GM23338 (cell line): ENCODE measurements at regions not wholly inside any gene's neighbourhood (a gene's known extent, or its start where the extent isn't known, plus 50 kb on each side); places are given as distances from the start of the nearest gene placed in this dataset.

Source experiments
- ATAC-seq: fragments of 200-7000 bp; cut with Tn5 transposase; 3 replicates; pipeline ENCODE4 v1.9.1; 2020
- DNase-seq: peaks from one replicate; pipeline ENCODE4 v3.0.0-alpha.2; 2015; ENCODE audit warnings: low spot score
- H2AFZ ChIP-seq: fragments of 200-600 bp; sonication (generic); 2 replicates; pipeline ENCODE4 v1.8.0; 2016; ENCODE audit warnings: antibody characterized with exemption, mild to moderate bottlenecking, moderate library complexity
- H3F3A ChIP-seq: fragments of 200-600 bp; sonication (generic); replicated peaks from 2 replicates; pipeline ENCODE4 v1.8.0; 2017; ENCODE audit warnings: antibody characterized with exemption, mixed run types, low read depth
- H3K27ac ChIP-seq: fragments of 200-600 bp; sonication (generic); 2 replicates; pipeline ENCODE4 v1.6.1; 2016; ENCODE audit warnings: low read depth
- H3K27me3 ChIP-seq: fragments of 200-600 bp; sonication (generic); 2 replicates; pipeline ENCODE4 v1.8.0; 2016; ENCODE audit warnings: mild to moderate bottlenecking, mixed run types, moderate library complexity; ENCODE audit not compliant: insufficient read depth
- H3K36me3 ChIP-seq: fragments of 200-600 bp; sonication (generic); 2 replicates; pipeline ENCODE4 v1.8.0; 2016; ENCODE audit warnings: mild to moderate bottlenecking; ENCODE audit not compliant: insufficient read depth
- H3K4me1 ChIP-seq: fragments of 200-600 bp; sonication (generic); 2 replicates; pipeline ENCODE4 v1.8.0; 2016; ENCODE audit warnings: mild to moderate bottlenecking, moderate library complexity; ENCODE audit not compliant: insufficient read depth
- H3K4me2 ChIP-seq: fragments of 200-600 bp; sonication (generic); 2 replicates; pipeline ENCODE4 v1.7.1; 2017; ENCODE audit warnings: mixed run types
- H3K4me3 ChIP-seq: fragments of 200-600 bp; sonication (generic); 2 replicates; pipeline ENCODE4 v1.6.1; 2016; ENCODE audit warnings: mixed run types
- H3K79me2 ChIP-seq: fragments of 200-600 bp; sonication (generic); replicated peaks from 2 replicates; pipeline ENCODE4 v1.8.0; 2017; ENCODE audit warnings: mild to moderate bottlenecking; ENCODE audit not compliant: insufficient read depth
- H3K9me2 ChIP-seq: fragments of 200-600 bp; sonication (generic); 2 replicates; pipeline ENCODE4 v1.8.0; 2017; ENCODE audit not compliant: insufficient read depth
- H4K20me1 ChIP-seq: fragments of 200-600 bp; sonication (generic); replicated peaks from 2 replicates; pipeline ENCODE4 v1.8.0; 2017; ENCODE audit warnings: mild to moderate bottlenecking; ENCODE audit not compliant: insufficient read depth
- H3K27ac Mint-ChIP-seq: 2 replicates; pipeline ENCODE4 v1.8.0; 2020; ENCODE audit warnings: inconsistent platforms, mild to moderate bottlenecking, moderate library complexity, mixed read lengths
- H3K27me3 Mint-ChIP-seq: 3 replicates; pipeline ENCODE4 v1.8.0; 2022; ENCODE audit warnings: low read depth, mild to moderate bottlenecking, moderate library complexity, mixed read lengths, inconsistent platforms; ENCODE audit not compliant: insufficient read depth, poor library complexity
- H3K36me3 Mint-ChIP-seq: 3 replicates; pipeline ENCODE4 v1.8.0; 2021; ENCODE audit warnings: low read depth, mild to moderate bottlenecking, inconsistent platforms, moderate library complexity, mixed read lengths
- H3K4me1 Mint-ChIP-seq: 3 replicates; pipeline ENCODE4 v1.8.0; 2020; ENCODE audit warnings: mild to moderate bottlenecking, inconsistent platforms, mixed read lengths
- H3K4me3 Mint-ChIP-seq: 3 replicates; pipeline ENCODE4 v1.8.0; 2021; ENCODE audit warnings: moderate library complexity, mild to moderate bottlenecking, inconsistent platforms, mixed read lengths
- H3K9me3 Mint-ChIP-seq: 3 replicates; pipeline ENCODE4 v1.8.0; 2020; ENCODE audit warnings: moderate library complexity, mild to moderate bottlenecking, inconsistent platforms, mixed read lengths
- CREB1 ChIP-seq: fragments of 250-450 bp; sonication (Bioruptor Pico); IDR thresholded peaks from 2 replicates; pipeline ENCODE4 v1.5.0; 2020; ENCODE audit warnings: low read depth, mild to moderate bottlenecking, moderate library complexity
- JUNB ChIP-seq: IDR thresholded peaks from one replicate; pipeline ENCODE4 v1.6.1; 2016; ENCODE audit warnings: antibody characterized with exemption; ENCODE audit not compliant: unreplicated experiment
- NANOG ChIP-seq: IDR thresholded peaks from 2 replicates; pipeline ENCODE4 v1.6.1; 2016; ENCODE audit warnings: antibody characterized with exemption, borderline replicate concordance
- POLR2AphosphoS5 ChIP-seq: IDR thresholded peaks from 2 replicates; pipeline ENCODE4 v1.6.1; 2016; ENCODE audit warnings: antibody characterized with exemption, low read depth
- STAT1 ChIP-seq: IDR thresholded peaks from one replicate; pipeline ENCODE4 v1.6.1; 2016; ENCODE audit warnings: antibody characterized with exemption; ENCODE audit not compliant: unreplicated experiment
- ZNF114 ChIP-seq: fragments of 250-450 bp; sonication (Bioruptor Pico); IDR thresholded peaks from 2 replicates; pipeline ENCODE4 v1.5.0; 2020; ENCODE audit warnings: mild to moderate bottlenecking, moderate library complexity
- ZNF331 ChIP-seq: fragments of 250-450 bp; sonication (Bioruptor Pico); IDR thresholded peaks from 2 replicates; pipeline ENCODE4 v1.5.0; 2020; ENCODE audit warnings: low read depth, mild to moderate bottlenecking, moderate library complexity
- ZNF462 ChIP-seq: fragments of 250-450 bp; sonication (Bioruptor Pico); IDR thresholded peaks from 2 replicates; pipeline ENCODE4 v1.5.0; 2020; ENCODE audit warnings: mild to moderate bottlenecking, moderate library complexity
- TF ChIP-seq, protein P1 (sequence below): IDR thresholded peaks from 2 replicates; pipeline ENCODE4 v1.6.1; 2016; ENCODE audit warnings: antibody characterized with exemption

DNA sequence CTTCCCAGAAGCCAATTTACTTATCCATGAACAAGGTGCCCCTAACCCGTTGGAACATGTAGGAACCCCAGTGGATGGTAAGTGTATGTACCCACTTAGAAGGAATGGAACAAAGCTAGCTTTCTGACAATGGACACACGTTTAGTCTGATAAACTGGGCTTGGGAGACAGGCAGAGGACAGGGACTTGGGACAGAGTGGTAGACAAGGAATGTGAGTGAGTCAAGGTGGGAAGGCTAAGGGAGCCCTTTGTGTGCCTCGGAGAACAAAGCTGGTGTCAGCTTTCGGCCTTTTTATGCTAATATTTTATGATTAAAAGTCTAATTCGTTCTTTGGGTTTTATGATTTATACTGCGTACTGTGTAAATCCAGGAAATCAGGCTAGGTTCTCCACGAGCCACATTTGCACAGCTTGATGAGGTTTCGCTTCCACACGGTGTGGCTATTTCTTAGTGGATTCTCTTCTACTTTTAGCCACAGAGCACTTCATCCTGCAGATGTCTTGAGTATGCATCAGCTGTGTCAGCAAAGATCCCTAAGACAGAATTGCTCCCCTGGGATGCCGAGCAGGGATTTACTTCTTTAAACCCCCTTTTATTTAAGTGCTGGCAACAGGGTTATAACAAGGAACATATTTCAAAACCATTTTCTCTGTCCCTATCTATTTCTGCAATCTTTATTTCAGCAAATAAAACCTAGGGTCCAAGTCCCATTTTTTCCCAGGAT, 258.5 kb downstream of the DLEU7 start:
- Mint-ChIP-seq H3K4me3 (no peak overlapping the region), H3K36me3 (no peaks in the 10 kb centered on the region), H3K27me3 (no peaks in the 10 kb centered on the region), H3K27ac (no peak overlapping the region), H3K9me3 (no peaks in the 10 kb centered on the region), H3K4me1 (peaks cover 20% of the 10 kb centered on the region)
- no peaks in the 10 kb centered on the region for H3K79me2 ChIP-seq
- DNase-seq: peak; percentile 35
- TF ChIP-seq ZNF114 (CRISPR knock-in tag) (no peak), NANOG (no peak), ZNF462 (CRISPR knock-in tag) (no peak)
- no peaks in the 10 kb centered on the region for H3F3A ChIP-seq
- no peaks in the 10 kb centered on the region for H4K20me1 ChIP-seq
- no peaks in the 10 kb centered on the region for H3K27me3 ChIP-seq
- no peaks in the 10 kb centered on the region for H3K4me1 ChIP-seq
- H3K36me3 ChIP-seq: no peaks in the 10 kb centered on the region
- peak; percentile 65 for ATAC-seq
- no peak overlapping the region for H3K27ac ChIP-seq
- H3K4me2 ChIP-seq: no peak overlapping the region
- no peak overlapping the region for H3K4me3 ChIP-seq
- H2AFZ ChIP-seq: no peak overlapping the region
- H3K9me2 ChIP-seq: peaks cover 3% of the 10 kb centered on the region; the same call in 1 of the 2 replicates

GRCh38 chr13:50585674-50586413, 257.6 kb downstream of the DLEU7 start:
- no peaks in the 10 kb centered on the region for H3K27me3 Mint-ChIP-seq
- no peak for ATAC-seq
- TF ChIP-seq CREB1 (CRISPR knock-in tag) (no peak), JUNB (no peak), POLR2AphosphoS5 (no peak), STAT1 (no peak), ZNF114 (CRISPR knock-in tag) (no peak), ZNF331 (CRISPR knock-in tag) (no peak), NANOG (no peak)
- TF ChIP-seq, protein P1, sequence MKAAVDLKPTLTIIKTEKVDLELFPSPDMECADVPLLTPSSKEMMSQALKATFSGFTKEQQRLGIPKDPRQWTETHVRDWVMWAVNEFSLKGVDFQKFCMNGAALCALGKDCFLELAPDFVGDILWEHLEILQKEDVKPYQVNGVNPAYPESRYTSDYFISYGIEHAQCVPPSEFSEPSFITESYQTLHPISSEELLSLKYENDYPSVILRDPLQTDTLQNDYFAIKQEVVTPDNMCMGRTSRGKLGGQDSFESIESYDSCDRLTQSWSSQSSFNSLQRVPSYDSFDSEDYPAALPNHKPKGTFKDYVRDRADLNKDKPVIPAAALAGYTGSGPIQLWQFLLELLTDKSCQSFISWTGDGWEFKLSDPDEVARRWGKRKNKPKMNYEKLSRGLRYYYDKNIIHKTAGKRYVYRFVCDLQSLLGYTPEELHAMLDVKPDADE: no peak

More at GRCh38 chr13:50585674-50586413, 257.6 kb downstream of the DLEU7 start:
- H4K20me1 ChIP-seq: no peaks in the 10 kb centered on the region
- peaks cover 3% of the 10 kb centered on the region; the same call in 1 of the 2 replicates for H3K9me2 ChIP-seq
- no peak overlapping the region for H3K4me3 Mint-ChIP-seq
- H3K27me3 ChIP-seq: no peaks in the 10 kb centered on the region
- no peak overlapping the region for H2AFZ ChIP-seq
- H3F3A ChIP-seq: no peaks in the 10 kb centered on the region
- DNase-seq: no peak
- no peaks in the 10 kb centered on the region for H3K36me3 Mint-ChIP-seq
- H3K9me3 Mint-ChIP-seq: no peaks in the 10 kb centered on the region
- H3K4me3 ChIP-seq: no peak overlapping the region
- no peak overlapping the region for H3K4me2 ChIP-seq
- no peak overlapping the region for H3K27ac Mint-ChIP-seq
- no peaks in the 10 kb centered on the region for H3K4me1 ChIP-seq
- H3K4me1 Mint-ChIP-seq: peaks cover 20% of the 10 kb centered on the region
- H3K36me3 ChIP-seq: no peaks in the 10 kb centered on the region
- no peaks in the 10 kb centered on the region for H3K79me2 ChIP-seq
- no peak overlapping the region for H3K27ac ChIP-seq
